Choroid plexus epithelial cell (primary cell): ENCODE measurements at regions not wholly inside any gene's neighbourhood (a gene's known extent, or its start where the extent isn't known, plus 50 kb on each side); places are given as distances from the start of the nearest gene placed in this dataset.

Experiments used
- DNase-seq: peaks from one replicate; pipeline ENCODE4 v3.0.0-alpha.2; 2010; ENCODE audit warnings: low read depth
- H3K4me3 ChIP-seq: 2 replicates; pipeline ENCODE4 v1.5.1; 2011; ENCODE audit warnings: low read depth, mild to moderate bottlenecking, control low read depth, low read length, moderate library complexity
- CTCF ChIP-seq: conservative IDR thresholded peaks from 2 replicates; pipeline ENCODE4 v1.5.1; 2011; ENCODE audit warnings: low read depth, mild to moderate bottlenecking, control low read depth, inconsistent platforms, low read length, moderate library complexity

- no peak overlapping the region for H3K4me3 ChIP-seq
- no peak for TF ChIP-seq CTCF
- DNase-seq, result no peak
Measured at GRCh38 chr20:43863821-43864544, 50.7 kb upstream of the TOX2 start.

GRCh38 chr20:43863330-43863729 is 51.3 kb upstream of the TOX2 start:
- no peak for DNase-seq
- TF ChIP-seq CTCF, result no peak
- no peak overlapping the region for H3K4me3 ChIP-seq

- no peak overlapping the region for H3K4me3 ChIP-seq
- no peak for TF ChIP-seq CTCF
- no peak for DNase-seq
Measured at GRCh38 chr20:43862438-43862837, 52.2 kb upstream of the TOX2 start.

- H3K4me3 ChIP-seq, result no peak overlapping the region
- no peak for DNase-seq
- TF ChIP-seq CTCF, result no peak
Measured at GRCh38 chr20:43859994-43860393, 54.7 kb upstream of the TOX2 start.

GRCh38 chr20:43857932-43858331 is 56.7 kb upstream of the TOX2 start:
- TF ChIP-seq CTCF, result no peak
- H3K4me3 ChIP-seq, result no peak overlapping the region
- no peak for DNase-seq

- no peak for DNase-seq
- H3K4me3 ChIP-seq, result no peak overlapping the region
- no peak for TF ChIP-seq CTCF
Measured at GRCh38 chr20:43857127-43857526, 57.5 kb upstream of the TOX2 start.

GRCh38 chr20:43855803-43856202 is 58.8 kb upstream of the TOX2 start:
- no peak for TF ChIP-seq CTCF
- DNase-seq, result no peak
- H3K4me3 ChIP-seq, result no peak overlapping the region
